IMR-90 (cell line): ENCODE measurements at regions not wholly inside any gene's neighbourhood (a gene's known extent, or its start where the extent isn't known, plus 50 kb on each side); places are given as distances from the start of the nearest gene placed in this dataset.

Experiments
- ATAC-seq: fragments of 200-7000 bp; cut with Tn5 transposase; 2 replicates; pipeline ENCODE4 v1.9.1; 2020; ENCODE audit warnings: low read depth, mild to moderate bottlenecking, moderate library complexity
- BruUV-seq: library from RNA; stranded (reverse); fragments of 400-500 nt; replicated peaks from 2 replicates; lab custom pipeline; 2021; lab: Mats Ljungman, UMichigan
- CTCF ChIA-PET: fragments of 300-600 bp; formaldehyde crosslinking; extraction: SDS; loops from one replicate; lab custom pipeline; 2021; ENCODE audit warnings: antibody characterized with exemption; lab: Yijun Ruan, JAX
- POLR2A ChIA-PET: fragments of 300-600 bp; sonication (Branson Sonifier 250); formaldehyde crosslinking; loops from one replicate; lab custom pipeline; 2022; ENCODE audit warnings: antibody characterized with exemption; ENCODE audit not compliant: unreplicated experiment; lab: Charles Lee
- DNase-seq: peaks from one replicate; pipeline ENCODE4 v3.0.0; 2013
- H2AFZ ChIP-seq: replicated peaks from 2 replicates; pipeline ENCODE3; 2013; ENCODE audit warnings: low read length, mild to moderate bottlenecking; ENCODE audit not compliant: poor library complexity
- H2AK5ac ChIP-seq: 2 replicates; pipeline ENCODE4 v1.6.1; 2013; ENCODE audit warnings: low read depth, low read length, inconsistent platforms
- H2AK9ac ChIP-seq: replicated peaks from 2 replicates; pipeline ENCODE3; 2013; ENCODE audit warnings: mild to moderate bottlenecking, low read depth, low read length, moderate library complexity; ENCODE audit not compliant: poor library complexity
- H2BK120ac ChIP-seq: 2 replicates; pipeline ENCODE4 v1.6.1; 2013; ENCODE audit warnings: low read depth, low read length, inconsistent platforms
- H2BK15ac ChIP-seq: 3 replicates; pipeline ENCODE4 v1.6.1; 2013; ENCODE audit warnings: low read depth, low read length, inconsistent platforms
- H2BK20ac ChIP-seq: 2 replicates; pipeline ENCODE4 v1.6.1; 2013; ENCODE audit warnings: low read depth, mild to moderate bottlenecking, inconsistent platforms, low read length, moderate library complexity
- H2BK5ac ChIP-seq: 2 replicates; pipeline ENCODE4 v1.6.1; 2013; ENCODE audit warnings: mild to moderate bottlenecking, low read depth, low read length, inconsistent platforms; ENCODE audit not compliant: poor library complexity, severe bottlenecking
- H3K14ac ChIP-seq: replicated peaks from 2 replicates; pipeline ENCODE4 v1.6.1; 2013; ENCODE audit warnings: low read depth, low read length, inconsistent platforms
- H3K18ac ChIP-seq: 2 replicates; pipeline ENCODE4 v1.6.1; 2013; ENCODE audit warnings: low read depth, low read length, control low read depth
- H3K23ac ChIP-seq: 2 replicates; pipeline ENCODE4 v1.6.1; 2013; ENCODE audit warnings: low read depth, low read length, inconsistent platforms
- H3K27ac ChIP-seq: 2 replicates; pipeline ENCODE4 v1.5.1; 2013; ENCODE audit warnings: mild to moderate bottlenecking, control low read depth, low read length; ENCODE audit not compliant: insufficient read depth
- H3K27me3 ChIP-seq: 2 replicates; pipeline ENCODE4 v1.6.1; 2013; ENCODE audit warnings: low read length; ENCODE audit not compliant: control insufficient read depth, insufficient read depth
- H3K36me3 ChIP-seq: 2 replicates; pipeline ENCODE4 v1.6.1; 2013; ENCODE audit warnings: low read length, mixed read lengths; ENCODE audit not compliant: control insufficient read depth, insufficient read depth
- H3K4ac ChIP-seq: 2 replicates; pipeline ENCODE4 v1.6.1; 2013; ENCODE audit warnings: low read depth, low read length, inconsistent platforms
- H3K4me1 ChIP-seq: 2 replicates; pipeline ENCODE4 v1.6.1; 2013; ENCODE audit warnings: low read length, mixed read lengths; ENCODE audit not compliant: control insufficient read depth, insufficient read depth
- H3K4me2 ChIP-seq: 2 replicates; pipeline ENCODE4 v1.6.1; 2013; ENCODE audit warnings: low read depth, mild to moderate bottlenecking, control low read depth, low read length, moderate library complexity
- H3K4me3 ChIP-seq: 2 replicates; pipeline ENCODE4 v1.5.1; 2013; ENCODE audit warnings: low read depth, mild to moderate bottlenecking, control low read depth, low read length, moderate library complexity; ENCODE audit not compliant: insufficient read depth
- H3K56ac ChIP-seq: 2 replicates; pipeline ENCODE4 v1.6.1; 2013; ENCODE audit warnings: low read length, inconsistent platforms; ENCODE audit not compliant: insufficient read depth; ENCODE audit errors: extremely low read depth
- H3K79me1 ChIP-seq, 2 experiments: 2 replicates each; pipeline ENCODE4 v1.6.1; 2013; ENCODE audit warnings: low read length in 2 of 2, inconsistent platforms in 1 of 2, low read depth in 1 of 2
- H3K9ac ChIP-seq: 2 replicates; pipeline ENCODE4 v1.6.1; 2013; ENCODE audit warnings: low read depth, low read length, control low read depth
- H3K9me1 ChIP-seq: 2 replicates; pipeline ENCODE4 v1.6.1; 2013; ENCODE audit warnings: low read length, inconsistent platforms; ENCODE audit not compliant: insufficient read depth
- H3K9me3 ChIP-seq: 2 replicates; pipeline ENCODE4 v1.6.1; 2013; ENCODE audit warnings: low read length; ENCODE audit not compliant: control insufficient read depth, insufficient read depth
- H4K20me1 ChIP-seq: 2 replicates; pipeline ENCODE4 v1.6.1; 2013; ENCODE audit warnings: low read length, inconsistent platforms; ENCODE audit not compliant: insufficient read depth
- H4K5ac ChIP-seq: 2 replicates; pipeline ENCODE4 v1.6.1; 2013; ENCODE audit warnings: mild to moderate bottlenecking, low read depth, low read length, control low read depth
- H4K8ac ChIP-seq, 2 experiments: 2 replicates each; pipeline ENCODE4 v1.6.1; 2013; ENCODE audit warnings: low read depth in 2 of 2, low read length in 2 of 2, control low read depth in 1 of 2, inconsistent platforms in 1 of 2
- H4K91ac ChIP-seq: 2 replicates; pipeline ENCODE4 v1.6.1; 2013; ENCODE audit warnings: low read depth, low read length, inconsistent platforms; ENCODE audit not compliant: insufficient read depth
- CHD1 ChIP-seq: IDR thresholded peaks from 2 replicates; pipeline ENCODE4 v1.6.1; 2012; ENCODE audit warnings: low read depth, low read length, improper control_type of control experiment
- WGBS, 2 experiments: methylation state at CpG; one replicate each; pipeline versions ENCODE4 v1.1.5 to v1.1.7; 2013; ENCODE audit warnings: missing lambda C conversion rate in 2 of 2; ENCODE audit not compliant: insufficient read length in 1 of 2; ENCODE audit errors: extremely low coverage in 2 of 2; 5-methylcytosine and 5-hydroxymethylcytosine counted together
- dilution Hi-C: fragments of 300-500 bp; cut with HindIII; formaldehyde crosslinking; loops from one replicate; pipeline ENCODE4 v1.14.3; 2018; ENCODE audit warnings: low sequenced_read_pairs; ENCODE audit not compliant: unreplicated experiment
- in situ Hi-C: fragments of 300-500 bp; cut with MboI; formaldehyde crosslinking; loops from 3 replicates; pipeline ENCODE4 v1.14.3; 2019; ENCODE audit warnings: low sequenced_read_pairs, inconsistent platforms, mixed read lengths
- intact Hi-C: fragments of 100-400 bp; cut with micrococcal nuclease; formaldehyde crosslinking; loops from 2 replicates; pipeline ENCODE4 v1.10.0; 2022

- H3K23ac ChIP-seq = no peak overlapping the region
- dilution Hi-C loops (no loop called here), intact Hi-C loops (no loop called here), in situ Hi-C loops (loop anchor here (25.0 kb wide), 1 partner anchor 1332 kb away; no protein-coding TSS in a partner anchor)
- ATAC-seq (no peak), DNase-seq (no peak)
- no peak overlapping the region for H2BK20ac ChIP-seq
- H4K8ac ChIP-seq = no peak overlapping the region
- no peaks in the 10 kb centered on the region for H3K9me1 ChIP-seq
- CTCF ChIA-PET = interaction anchor here (0.9 kb wide), 1 partner anchor 11 kb away, joined by 4 read pairs; no protein-coding TSS in a partner anchor
- BruUV-seq = no TSS peak
- H4K5ac ChIP-seq = no peak overlapping the region
- H3K9ac ChIP-seq = no peak overlapping the region
- no peaks in the 10 kb centered on the region for H4K20me1 ChIP-seq
- no peaks in the 10 kb centered on the region for H3K79me1 ChIP-seq
- H2AFZ ChIP-seq = no peak overlapping the region
- no peak overlapping the region for H2BK120ac ChIP-seq
- H4K91ac ChIP-seq = no peak overlapping the region
- no peak overlapping the region for H2BK15ac ChIP-seq
- no peak overlapping the region for H3K27ac ChIP-seq
- no peak overlapping the region for H3K4me3 ChIP-seq
- H3K36me3 ChIP-seq = no peaks in the 10 kb centered on the region
- TF ChIP-seq CHD1 = no peak
- no peak overlapping the region for H3K56ac ChIP-seq
- no peak overlapping the region for H2AK9ac ChIP-seq
- H3K9me3 ChIP-seq = no peaks in the 10 kb centered on the region
- no CpG with 5 or more reads among the region's 1 CpG for WGBS, 2 experiments
- POLR2A ChIA-PET = no interaction called here
- no peak overlapping the region for H3K18ac ChIP-seq
- H3K4me2 ChIP-seq = no peak overlapping the region
- H3K14ac ChIP-seq = no peak overlapping the region
- no peak overlapping the region for H2BK5ac ChIP-seq
- no peak overlapping the region for H2AK5ac ChIP-seq
- H3K4ac ChIP-seq = no peak overlapping the region
- no peaks in the 10 kb centered on the region for H3K27me3 ChIP-seq
- H3K4me1 ChIP-seq = no peaks in the 10 kb centered on the region
These were observed 136.1 kb downstream of the TMEM38B start for GRCh38 chr9:105830461-105830860.
